ENCODE measurements at regions not wholly inside any gene's neighbourhood (a gene's known extent, or its start where the extent isn't known, plus 50 kb on each side); places are given as distances from the start of the nearest gene placed in this dataset.

- POLR2A ChIA-PET (ENCODE audit: partially characterized antibody) = no interaction called here
These were observed 132.2 kb upstream of the MPHOSPH6 start for GRCh38 chr16:82302042-82302727.

More at GRCh38 chr16:82302042-82302727, 132.2 kb upstream of the MPHOSPH6 start:
- H4K20me1 ChIP-seq (replicated peaks in 1 of 2; ENCODE audit: control insufficient read depth in 1 of 2, insufficient read depth in 2 of 2, low read length in 2 of 2) = no peaks in the 10 kb centered on the region
- no peaks in the 10 kb centered on the region for H3K9me3 ChIP-seq (ENCODE audit: insufficient read depth in 2 of 2, low read depth in 1 of 2, low read length in 1 of 2)
- 83% methylated on average over 17 of the region's 17 CpGs; no CpG with 5 or more reads in 1 of the 2 experiments for WGBS, 2 experiments (ENCODE audit: extremely low coverage in 1 of 2, insufficient coverage in 1 of 2, insufficient read length in 1 of 2, insufficient replicate concordance in 2 of 2, low coverage in 1 of 2, low lambda C conversion rate in 2 of 2, missing lambda C conversion rate in 1 of 2)
- H4K5ac ChIP-seq (ENCODE audit: insufficient read length, low read depth, low read length) = no peak overlapping the region
- no peak for TF ChIP-seq SUZ12 (IDR thresholded peaks at IDR 0.05; ENCODE audit: low read length)
- no peak for TF ChIP-seq ATF3 (IDR thresholded peaks at IDR 0.05; ENCODE audit: insufficient read depth, low read depth, low read length)
- TF ChIP-seq GABPA (IDR thresholded peaks at IDR 0.05; ENCODE audit: borderline replicate concordance, insufficient read depth, low read length) = no peak
- TF ChIP-seq EZH2 (IDR thresholded peaks at IDR 0.05; ENCODE audit: low read depth, low read length, severe bottlenecking) = no peak
- no peak for TF ChIP-seq POLR2AphosphoS5 (IDR thresholded peaks at IDR 0.05; ENCODE audit: low read depth, low read length)
- no peak for TF ChIP-seq RNF2 (IDR thresholded peaks at IDR 0.05; ENCODE audit: borderline replicate concordance, low read depth, low read length, missing control alignments, poor library complexity, severe bottlenecking)
- TF ChIP-seq SP2 (IDR thresholded peaks at IDR 0.05; ENCODE audit: low read length) = no peak
- no peak for TF ChIP-seq RBBP5 (IDR thresholded peaks at IDR 0.05; ENCODE audit: borderline replicate concordance, low read depth, low read length)
- TF ChIP-seq GTF2F1 (IDR thresholded peaks at IDR 0.05; ENCODE audit: borderline replicate concordance, low read depth, low read length) = no peak
- H3K79me1 ChIP-seq (ENCODE audit: low read depth, low read length) = no peaks in the 10 kb centered on the region
- H3K27ac ChIP-seq (ENCODE audit: low read depth, low read length) = no peak overlapping the region
- H4K8ac ChIP-seq (ENCODE audit: extremely low read depth, insufficient read depth, low read length) = no peak overlapping the region
- H3K4ac ChIP-seq (replicated peaks; ENCODE audit: insufficient read length, low read depth, low read length) = no peak overlapping the region
- no peak overlapping the region for H3K14ac ChIP-seq (ENCODE audit: insufficient read length)
- H4K91ac ChIP-seq (replicated peaks; ENCODE audit: insufficient read length, low read length) = no peak overlapping the region
- no peak overlapping the region for H2AK5ac ChIP-seq (ENCODE audit: low read depth, low read length)
- no peak overlapping the region for H2BK12ac ChIP-seq (ENCODE audit: low read depth, low read length)
- H2BK120ac ChIP-seq (replicated peaks; ENCODE audit: low read depth, low read length) = no peak overlapping the region
- no peak overlapping the region for H3K4me2 ChIP-seq (ENCODE audit: insufficient read depth in 1 of 2, low read depth in 2 of 2, low read length in 2 of 2)
- H3K27me3 ChIP-seq (replicated peaks in 1 of 4; ENCODE audit: control insufficient read depth in 3 of 4, extremely low read depth in 1 of 4, insufficient read depth in 3 of 4, low read length in 3 of 4) = no peaks in the 10 kb centered on the region
- CTCF ChIA-PET (ENCODE audit: partially characterized antibody) = interaction anchor here (0.8 to 1.6 kb wide), 2 partner anchors 13 kb away, joined by 3 to 4 read pairs; no protein-coding TSS in a partner anchor
- H3K36me3 ChIP-seq (ENCODE audit: control insufficient read depth in 2 of 4, insufficient read depth in 4 of 4, low read length in 3 of 4) = no peaks in the 10 kb centered on the region
- no peak overlapping the region for H2AFZ ChIP-seq (ENCODE audit: low read length)
- H3K56ac ChIP-seq (replicated peaks; ENCODE audit: insufficient read length, low read depth, low read length) = no peak overlapping the region
- DNase-seq (ENCODE audit: low read depth in 1 of 2, low spot score in 2 of 2) = no peak
- no peak overlapping the region for H3K23ac ChIP-seq (ENCODE audit: insufficient read length)
- H3K23me2 ChIP-seq (ENCODE audit: low read depth, low read length) = no peaks in the 10 kb centered on the region
- no peaks in the 10 kb centered on the region for H3K4me1 ChIP-seq (replicated peaks in 1 of 4; ENCODE audit: control insufficient read depth in 3 of 4, insufficient read depth in 4 of 4, low read length in 3 of 4)
- H2BK5ac ChIP-seq (ENCODE audit: low read depth, low read length) = no peak overlapping the region
- no peak for FAIRE-seq
- H2BK20ac ChIP-seq (ENCODE audit: low read length) = no peak overlapping the region
- H3K18ac ChIP-seq (ENCODE audit: extremely low read depth, low read length) = peak overlapping the region; percentile 32; the same call in 1 of the 2 replicates
- H3K9ac ChIP-seq (replicated peaks in 1 of 4; ENCODE audit: extremely low read depth in 1 of 4, low read depth in 3 of 4, low read length in 3 of 4) = no peak overlapping the region
- no peak overlapping the region for H3K4me3 ChIP-seq (ENCODE audit: extremely low read depth in 1 of 4, insufficient read depth in 2 of 4, low read depth in 3 of 4, low read length in 4 of 4)
- H3K79me2 ChIP-seq (ENCODE audit: control insufficient read depth in 1 of 2, insufficient read depth in 2 of 2, low read length in 2 of 2) = no peaks in the 10 kb centered on the region
- no peak overlapping the region for H2BK15ac ChIP-seq (ENCODE audit: low read length)

Data from H1 (cell line).